ENCODE measurements at regions not wholly inside any gene's neighbourhood (a gene's known extent, or its start where the extent isn't known, plus 50 kb on each side); places are given as distances from the start of the nearest gene placed in this dataset.

GRCh38 chr17:14469971-14470370, 169.1 kb downstream of the HS3ST3B1 start:
- TF ChIP-seq CTCF (IDR thresholded peaks at IDR 0.05) (no peak), POLR2A (IDR thresholded peaks at IDR 0.05) (no peak)

All from uterus (tissue), 2 donors.